HEK293T (cell line): ENCODE measurements at regions not wholly inside any gene's neighbourhood (a gene's known extent, or its start where the extent isn't known, plus 50 kb on each side); places are given as distances from the start of the nearest gene placed in this dataset.

Source experiments
- CTCF ChIA-PET: fragments of 350-600 bp; formaldehyde crosslinking; extraction: SDS; loops from one replicate; lab custom pipeline; 2021; ENCODE audit warnings: antibody characterized with exemption, inconsistent platforms; lab: Yijun Ruan, JAX
- POLR2A ChIA-PET: fragments of 350-600 bp; formaldehyde crosslinking; extraction: SDS; loops from one replicate; lab custom pipeline; 2020; ENCODE audit warnings: antibody characterized with exemption, inconsistent platforms; lab: Yijun Ruan, JAX
- DNase-seq: peaks from one replicate; pipeline ENCODE4 v3.0.0; 2012; ENCODE audit warnings: mixed read lengths; ENCODE audit errors: extremely low spot score
- ARNT ChIP-seq: fragments of 450-650 bp; IDR thresholded peaks from 2 replicates; pipeline ENCODE4 v1.6.1; 2017; ENCODE audit warnings: mild to moderate bottlenecking
- BHLHE40 ChIP-seq: fragments of 450-650 bp; IDR thresholded peaks from 2 replicates; pipeline ENCODE4 v1.6.1; 2016; ENCODE audit warnings: mild to moderate bottlenecking, moderate library complexity, borderline replicate concordance
- CTBP1 ChIP-seq: fragments of 450-650 bp; IDR thresholded peaks from 2 replicates; pipeline ENCODE4 v1.6.1; 2016; ENCODE audit warnings: borderline replicate concordance
- ELF4 ChIP-seq: fragments of 450-650 bp; IDR thresholded peaks from 2 replicates; pipeline ENCODE4 v1.6.1; 2017; ENCODE audit warnings: antibody characterized with exemption
- FOXA1 ChIP-seq: fragments of 450-650 bp; IDR thresholded peaks from 2 replicates; pipeline ENCODE4 v1.6.1; 2016; ENCODE audit warnings: mild to moderate bottlenecking
- FOXK2 ChIP-seq: fragments of 450-650 bp; IDR thresholded peaks from 2 replicates; pipeline ENCODE4 v1.6.1; 2016; ENCODE audit warnings: mild to moderate bottlenecking
- FOXM1 ChIP-seq: fragments of 450-650 bp; IDR thresholded peaks from 2 replicates; pipeline ENCODE4 v1.6.1; 2017; ENCODE audit warnings: mild to moderate bottlenecking, borderline replicate concordance
- HDGF ChIP-seq: fragments of 450-650 bp; IDR thresholded peaks from 2 replicates; pipeline ENCODE4 v1.6.1; 2017; ENCODE audit warnings: antibody characterized with exemption, borderline replicate concordance
- L3MBTL2 ChIP-seq: fragments of 450-650 bp; conservative IDR thresholded peaks from 2 replicates; pipeline ENCODE4 v1.6.1; 2016; ENCODE audit warnings: mild to moderate bottlenecking
- LEF1 ChIP-seq: fragments of 450-650 bp; IDR thresholded peaks from 2 replicates; pipeline ENCODE4 v1.6.1; 2017; ENCODE audit warnings: mild to moderate bottlenecking, borderline replicate concordance
- NFRKB ChIP-seq: fragments of 450-650 bp; IDR thresholded peaks from 2 replicates; pipeline ENCODE4 v1.6.1; 2016; ENCODE audit warnings: mild to moderate bottlenecking, moderate library complexity
- SP1 ChIP-seq: fragments of 450-650 bp; IDR thresholded peaks from 2 replicates; pipeline ENCODE4 v1.6.1; 2017
- SUZ12 ChIP-seq: fragments of 450-650 bp; IDR thresholded peaks from 2 replicates; pipeline ENCODE4 v1.6.1; 2016; ENCODE audit warnings: mild to moderate bottlenecking
- TARDBP ChIP-seq: fragments of 450-650 bp; IDR thresholded peaks from 2 replicates; pipeline ENCODE4 v1.6.1; 2016
- ZNF384 ChIP-seq: fragments of 450-650 bp; IDR thresholded peaks from 2 replicates; pipeline ENCODE4 v1.6.1; 2016
- TF ChIP-seq, protein P1 (sequence below): fragments of 450-650 bp; IDR thresholded peaks from 2 replicates; pipeline ENCODE4 v1.6.1; 2016

DNA sequence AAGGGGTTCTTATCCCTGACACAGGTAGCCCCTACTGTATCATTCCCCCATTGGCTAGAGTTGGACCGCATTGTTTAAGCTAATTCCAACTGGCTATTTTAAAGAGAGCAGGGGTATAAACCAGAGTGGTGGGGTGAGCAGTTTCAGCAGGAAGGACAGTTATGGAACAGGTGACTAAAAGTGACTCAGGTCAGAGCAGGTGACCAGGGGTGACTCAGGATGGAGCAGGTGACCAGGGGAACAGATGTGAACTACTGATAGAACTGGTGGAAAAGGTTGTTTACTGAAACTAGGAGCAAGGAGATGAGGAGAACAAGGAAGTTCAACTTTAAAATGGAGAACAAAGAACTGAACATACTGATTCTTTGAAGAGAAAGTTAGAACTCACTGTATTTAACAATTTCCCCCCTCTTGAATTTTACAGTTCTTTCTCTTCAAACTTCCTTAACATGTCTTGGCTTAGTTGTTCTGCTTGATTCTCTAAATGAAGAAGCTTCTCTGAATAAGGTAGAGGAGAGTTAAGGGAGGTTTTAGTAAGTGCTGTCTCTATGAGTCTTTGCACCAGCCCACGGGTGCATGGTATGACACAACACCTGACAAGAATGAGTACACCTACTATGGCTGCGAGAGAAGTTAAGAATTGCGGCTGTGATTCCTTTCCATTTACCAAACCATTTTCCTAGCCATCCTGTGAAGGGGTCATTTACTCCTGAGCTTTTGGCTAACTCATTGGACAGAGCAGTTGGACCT, 83.4 kb upstream of the WNT7A start:
- no peak for TF ChIP-seq TARDBP
- TF ChIP-seq ZNF384, result no peak
- TF ChIP-seq ARNT, result no peak
- no peak for TF ChIP-seq BHLHE40
- no peak for TF ChIP-seq LEF1
- no peak for TF ChIP-seq HDGF
- TF ChIP-seq SUZ12, result no peak
- no peak for TF ChIP-seq FOXK2
- POLR2A ChIA-PET, result no interaction called here
- CTCF ChIA-PET, result no interaction called here
- DNase-seq, result no peak

DNA sequence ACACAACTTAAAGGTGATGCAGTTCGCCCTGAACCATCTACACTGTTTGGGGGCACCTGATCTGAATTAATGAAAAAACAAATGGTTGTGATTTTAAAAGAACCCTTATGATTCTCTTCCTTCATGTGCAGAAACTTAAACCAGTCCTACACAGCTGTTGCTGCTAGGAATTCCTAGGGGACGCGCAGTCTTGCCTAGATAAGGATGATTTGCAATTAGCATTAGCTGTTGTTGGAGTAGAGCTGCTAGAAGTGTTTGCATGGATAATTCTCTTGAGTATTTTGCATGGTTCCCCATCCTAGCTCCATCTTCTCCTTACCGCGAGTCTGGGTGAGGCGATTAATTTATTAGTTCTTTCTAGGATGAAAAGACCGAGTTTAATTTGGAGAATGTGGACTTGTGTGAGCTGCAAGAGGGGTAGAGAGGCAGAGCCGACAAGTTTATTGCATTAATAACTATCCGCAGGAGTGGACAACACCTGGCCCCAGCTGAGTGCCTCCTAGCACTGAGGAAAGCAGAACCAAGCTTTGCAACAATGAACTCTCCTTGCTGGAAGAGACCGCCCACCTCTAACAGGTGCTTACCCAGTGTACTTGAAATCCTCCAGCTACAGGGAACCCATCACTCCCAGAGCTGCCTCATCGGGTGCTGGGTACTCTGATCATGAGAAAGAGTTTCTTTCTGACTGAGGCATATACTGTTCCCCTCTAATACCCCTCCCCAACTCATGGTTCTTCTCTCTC, 75.0 kb upstream of the WNT7A start:
- ChIA-PET CTCF (no interaction called here), POLR2A (no interaction called here)
- TF ChIP-seq SP1, result no peak
- TF ChIP-seq NFRKB, result no peak
- TF ChIP-seq, protein P1, sequence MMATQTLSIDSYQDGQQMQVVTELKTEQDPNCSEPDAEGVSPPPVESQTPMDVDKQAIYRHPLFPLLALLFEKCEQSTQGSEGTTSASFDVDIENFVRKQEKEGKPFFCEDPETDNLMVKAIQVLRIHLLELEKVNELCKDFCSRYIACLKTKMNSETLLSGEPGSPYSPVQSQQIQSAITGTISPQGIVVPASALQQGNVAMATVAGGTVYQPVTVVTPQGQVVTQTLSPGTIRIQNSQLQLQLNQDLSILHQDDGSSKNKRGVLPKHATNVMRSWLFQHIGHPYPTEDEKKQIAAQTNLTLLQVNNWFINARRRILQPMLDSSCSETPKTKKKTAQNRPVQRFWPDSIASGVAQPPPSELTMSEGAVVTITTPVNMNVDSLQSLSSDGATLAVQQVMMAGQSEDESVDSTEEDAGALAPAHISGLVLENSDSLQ, result no peak
- no peak for TF ChIP-seq FOXK2
- no peak for TF ChIP-seq LEF1
- no peak for TF ChIP-seq SUZ12
- TF ChIP-seq FOXA1, result no peak
- no peak for TF ChIP-seq CTBP1
- no peak for TF ChIP-seq ZNF384
- TF ChIP-seq ARNT, result no peak
- TF ChIP-seq TARDBP, result no peak
- no peak for TF ChIP-seq HDGF
- no peak for TF ChIP-seq ELF4
- no peak for TF ChIP-seq L3MBTL2
- no peak for TF ChIP-seq BHLHE40

DNA sequence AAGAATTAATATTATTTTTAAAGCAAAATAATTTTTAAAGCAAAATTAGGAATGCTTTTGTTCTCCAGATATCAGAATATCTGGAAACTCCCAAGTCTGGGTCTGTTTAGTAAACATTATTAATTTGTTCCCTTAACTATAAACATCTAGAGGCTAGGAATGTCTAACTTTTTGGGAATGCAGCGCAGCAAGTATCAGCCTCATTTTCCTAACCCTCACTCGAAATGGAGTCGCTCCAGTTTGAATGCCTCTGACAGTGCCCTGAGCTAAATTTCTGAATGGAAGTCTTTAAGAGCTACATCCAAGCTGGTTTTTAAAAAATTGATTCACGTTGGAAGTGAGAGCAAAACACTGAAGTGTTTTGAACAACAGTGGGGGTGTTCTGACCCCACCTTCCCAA, 74.4 kb upstream of the WNT7A start:
- ChIA-PET POLR2A (no interaction called here), CTCF (no interaction called here)
- DNase-seq, result no peak
- TF ChIP-seq LEF1 (no peak), SP1 (no peak), ZNF384 (no peak), SUZ12 (no peak), TARDBP (no peak), FOXM1 (no peak), BHLHE40 (no peak), CTBP1 (no peak), NFRKB (no peak), ELF4 (no peak), HDGF (no peak), L3MBTL2 (no peak)
- TF ChIP-seq, protein P1, result no peak

More for the DNA sequence above, 75.0 kb upstream of the WNT7A start:
- DNase-seq, result no peak

DNA sequence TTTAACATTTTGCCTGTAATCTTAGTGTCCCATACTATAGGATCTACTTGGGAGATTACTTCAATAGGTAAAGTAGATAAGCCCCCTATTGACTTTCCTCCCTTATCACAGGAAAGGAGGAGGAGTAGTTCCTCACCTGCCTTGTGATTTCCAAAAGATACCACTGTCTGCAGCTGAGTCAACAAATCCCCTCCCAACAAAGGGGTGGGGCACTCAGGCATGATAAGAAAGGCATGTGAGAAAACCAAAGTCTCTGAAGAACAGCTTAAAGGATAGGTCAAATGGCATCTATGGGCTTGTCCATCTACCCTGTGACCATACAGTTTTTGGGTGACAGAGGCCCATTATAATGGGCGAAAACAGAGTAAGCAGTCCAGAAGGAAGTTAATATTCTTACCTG, 71.3 kb upstream of the WNT7A start:
- no peak for TF ChIP-seq ZNF384
- no peak for TF ChIP-seq FOXA1
- no peak for TF ChIP-seq NFRKB
- TF ChIP-seq L3MBTL2, result no peak
- TF ChIP-seq SUZ12, result no peak
- TF ChIP-seq FOXK2, result no peak
- no peak for TF ChIP-seq ARNT
- no peak for TF ChIP-seq ELF4
- no peak for TF ChIP-seq LEF1
- TF ChIP-seq HDGF, result no peak
- TF ChIP-seq, protein P1, result no peak
- TF ChIP-seq SP1, result no peak
- no peak for TF ChIP-seq CTBP1
- no peak for TF ChIP-seq BHLHE40
- ChIA-PET CTCF (no interaction called here), POLR2A (no interaction called here)
- DNase-seq, result no peak

DNA sequence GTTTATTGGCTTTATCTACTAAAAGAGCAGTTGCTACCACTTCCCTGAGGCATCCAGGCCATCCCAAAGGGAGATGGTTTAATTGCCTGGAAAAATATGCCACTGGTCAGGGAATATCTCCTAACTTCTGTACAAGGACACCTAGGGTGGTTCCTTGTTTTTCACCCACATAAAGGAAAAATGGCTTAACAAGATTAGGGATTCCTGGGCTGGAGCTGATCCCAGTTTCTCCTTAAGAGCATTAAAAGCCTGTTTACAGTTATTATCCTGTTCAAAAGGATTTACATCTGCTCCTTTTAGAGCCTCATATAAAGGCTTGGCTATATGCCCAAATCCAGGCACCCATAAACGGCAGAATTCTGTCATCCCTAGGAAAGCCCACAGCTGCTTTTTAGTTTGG, 70.2 kb upstream of the WNT7A start:
- POLR2A ChIA-PET, result no interaction called here
- DNase-seq, result no peak
- CTCF ChIA-PET, result no interaction called here
- TF ChIP-seq L3MBTL2 (no peak), SUZ12 (no peak), HDGF (no peak), FOXA1 (no peak), BHLHE40 (no peak), ARNT (no peak)

DNA sequence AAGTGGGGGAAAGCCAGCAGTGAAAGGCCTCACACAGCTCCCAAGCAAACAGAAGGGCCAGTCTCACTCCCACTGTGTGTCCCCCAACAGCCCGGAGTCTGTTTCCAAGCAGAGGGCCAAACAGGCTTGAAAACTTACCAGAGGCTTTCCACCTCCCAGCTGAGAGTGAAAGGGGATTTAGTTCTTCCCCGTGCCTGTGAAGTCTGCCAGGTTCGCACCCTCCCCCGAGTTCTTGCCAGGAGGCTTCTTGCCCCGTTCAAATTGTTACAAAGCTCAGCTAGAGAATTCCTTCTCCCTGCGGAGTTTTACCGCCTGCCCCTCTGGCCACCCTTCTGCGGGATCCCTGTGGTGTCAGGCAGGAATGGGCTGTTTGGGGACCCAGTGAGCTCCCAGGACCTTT, 68.0 kb upstream of the WNT7A start:
- TF ChIP-seq SUZ12 (no peak), HDGF (no peak), FOXM1 (no peak), CTBP1 (no peak), L3MBTL2 (no peak), LEF1 (no peak), NFRKB (no peak), ELF4 (no peak), SP1 (no peak), FOXA1 (no peak), ARNT (no peak), TARDBP (no peak), FOXK2 (no peak)
- TF ChIP-seq, protein P1, result no peak
- DNase-seq, result no peak
- ChIA-PET CTCF (no interaction called here), POLR2A (no interaction called here)
